ENCODE measurements at regions not wholly inside any gene's neighbourhood (a gene's known extent, or its start where the extent isn't known, plus 50 kb on each side); places are given as distances from the start of the nearest gene placed in this dataset.

DNA sequence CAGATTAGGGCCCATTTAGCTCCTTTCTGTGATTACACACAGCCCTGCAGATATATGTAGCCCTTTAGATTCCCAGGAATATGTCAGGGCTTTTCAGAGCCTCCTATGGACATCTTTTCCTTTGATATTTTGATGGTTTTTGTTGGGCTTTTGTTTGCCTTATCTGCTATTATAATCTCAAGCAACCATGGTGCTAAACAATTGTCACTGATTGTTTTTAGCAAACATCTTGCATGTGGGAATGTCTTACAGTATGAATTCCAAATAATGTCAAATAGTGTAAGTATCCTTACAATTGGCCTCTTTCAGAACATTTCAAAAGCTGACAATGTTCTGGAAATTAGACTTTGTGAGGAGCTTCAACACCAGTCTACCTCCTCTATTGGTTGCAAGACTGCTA is 333.6 kb upstream of the OPRM1 start:
- in situ Hi-C loops (cut with HindIII; ENCODE audit: low pct_unique_long_range_greater_than_20kb, low sequenced_read_pairs), result no loop called here
- DNase-seq (ENCODE audit: low read depth), result no peak

DNA sequence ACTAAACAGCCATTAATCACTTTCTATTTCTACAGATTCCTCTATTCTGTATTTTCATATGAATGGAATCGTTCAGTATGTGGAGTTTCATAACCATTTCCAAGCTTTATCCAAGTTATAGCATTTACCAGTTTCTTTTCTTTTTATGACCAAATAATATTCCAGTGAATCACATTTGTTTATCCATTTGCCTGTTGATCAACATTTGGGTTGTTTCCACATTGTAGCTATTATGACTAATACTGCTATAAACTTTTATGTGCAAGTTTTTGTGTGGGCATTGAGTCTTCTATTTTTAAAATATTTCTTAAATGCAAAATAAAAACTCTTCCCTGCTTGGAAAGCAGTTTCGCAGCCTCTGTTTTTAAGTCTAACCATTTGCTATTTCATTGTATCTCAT is 336.4 kb upstream of the OPRM1 start:
- in situ Hi-C loops (cut with HindIII; ENCODE audit: low pct_unique_long_range_greater_than_20kb, low sequenced_read_pairs), result no loop called here
- no peak for DNase-seq (ENCODE audit: low read depth)

DNA sequence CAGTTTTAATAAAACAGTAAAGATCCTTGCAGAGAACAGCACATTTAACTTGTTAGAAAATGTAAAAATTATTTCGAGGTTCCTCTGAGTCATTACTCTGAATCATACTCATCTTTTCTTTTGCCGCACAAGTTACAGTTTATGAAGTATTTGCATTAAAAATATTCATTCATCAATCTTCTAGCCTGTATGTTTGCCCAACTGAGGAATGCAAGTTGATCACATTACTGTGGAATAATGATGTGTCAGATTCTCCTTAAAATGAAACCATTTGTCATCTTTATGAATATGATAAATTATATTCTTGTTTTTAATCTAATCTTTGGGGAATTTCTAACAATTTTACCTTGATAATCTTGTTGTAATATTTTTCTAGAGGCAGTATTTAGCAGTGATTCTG is 340.4 kb upstream of the OPRM1 start:
- in situ Hi-C loops (cut with HindIII; ENCODE audit: low pct_unique_long_range_greater_than_20kb, low sequenced_read_pairs), result no loop called here
- no peak for DNase-seq (ENCODE audit: low read depth)

DNA sequence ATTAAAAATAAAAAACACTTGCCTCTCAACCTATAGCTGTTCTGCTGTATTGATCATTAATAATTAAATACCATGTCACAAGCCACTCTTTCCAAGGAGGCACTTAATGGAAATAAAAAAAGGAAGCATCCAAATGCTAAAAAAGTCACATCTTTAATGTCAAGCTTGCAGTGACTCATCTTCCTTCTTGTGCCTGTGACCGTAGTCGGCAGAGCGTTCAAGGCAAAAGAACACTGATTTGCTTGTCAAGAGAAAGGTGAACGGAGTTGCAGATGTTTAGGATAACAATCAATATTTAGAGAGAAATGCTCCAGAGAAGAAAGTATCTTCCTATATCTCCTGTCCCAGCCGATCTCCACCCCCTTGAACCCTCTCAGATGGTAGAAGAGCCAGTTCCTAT is 341.0 kb upstream of the OPRM1 start:
- in situ Hi-C loops (cut with HindIII; ENCODE audit: low pct_unique_long_range_greater_than_20kb, low sequenced_read_pairs), result no loop called here
- DNase-seq (ENCODE audit: low read depth), result peak; percentile 2

DNA sequence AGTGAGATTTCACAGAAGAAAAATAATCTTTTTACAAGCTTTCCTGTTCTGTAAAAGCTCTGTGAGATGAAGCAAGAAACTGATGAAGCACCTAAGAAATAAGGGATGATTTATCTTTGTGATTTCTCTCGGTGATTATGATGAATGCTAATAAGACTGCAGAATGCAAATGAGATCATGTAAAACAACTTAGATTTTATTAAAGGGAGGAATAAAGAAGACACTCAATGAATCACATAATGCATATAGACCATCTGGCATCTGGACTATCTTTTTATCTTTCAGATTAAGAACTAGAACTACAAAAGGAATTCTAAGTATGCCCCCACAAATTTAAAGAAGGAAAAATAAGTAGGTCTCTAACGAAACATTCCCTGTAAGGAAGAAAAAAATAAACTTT is 361.5 kb upstream of the OPRM1 start:
- in situ Hi-C loops (cut with HindIII; ENCODE audit: low pct_unique_long_range_greater_than_20kb, low sequenced_read_pairs), result no loop called here
- no peak for DNase-seq (ENCODE audit: low read depth)

DNA sequence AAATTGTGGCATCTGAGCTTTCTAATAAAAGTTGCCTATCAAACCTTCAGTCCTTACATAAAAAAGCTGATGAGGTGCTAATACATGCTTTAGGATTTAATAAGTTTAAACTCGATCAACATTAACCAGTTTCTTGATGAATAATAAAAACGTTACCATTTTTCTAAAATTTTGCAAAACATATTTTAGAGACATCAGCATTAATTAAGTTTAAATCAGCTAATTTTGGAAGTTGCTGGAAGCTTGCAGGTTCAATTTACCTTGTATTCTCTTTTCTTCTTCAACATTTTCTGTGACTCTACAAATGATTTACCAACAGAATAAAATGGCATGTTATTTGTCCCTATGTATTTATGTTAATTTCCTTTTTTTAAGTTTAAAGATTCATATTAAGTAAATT is 365.3 kb upstream of the OPRM1 start:
- no peak for DNase-seq (ENCODE audit: low read depth)
- in situ Hi-C loops (cut with HindIII; ENCODE audit: low pct_unique_long_range_greater_than_20kb, low sequenced_read_pairs), result no loop called here

DNA sequence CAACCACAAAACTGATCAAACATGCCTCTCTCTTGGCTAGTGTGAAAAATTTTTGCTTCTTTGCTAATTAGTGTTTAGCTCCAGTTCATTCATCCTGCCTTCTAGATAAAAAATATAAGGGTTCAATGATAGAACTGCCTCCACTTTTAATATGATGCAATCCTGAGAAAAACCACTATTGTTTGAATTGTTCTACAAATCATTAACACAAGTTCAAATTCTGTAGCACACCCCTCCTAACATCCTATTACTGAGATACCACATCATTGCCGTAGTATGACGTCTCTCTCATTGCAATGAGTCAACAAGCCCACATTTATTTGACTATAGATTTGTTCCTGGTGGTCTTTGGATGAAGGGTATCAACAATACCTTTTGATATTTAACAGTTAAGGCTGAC is 365.8 kb upstream of the OPRM1 start:
- peak; percentile 1 for DNase-seq (ENCODE audit: low read depth)

DNA sequence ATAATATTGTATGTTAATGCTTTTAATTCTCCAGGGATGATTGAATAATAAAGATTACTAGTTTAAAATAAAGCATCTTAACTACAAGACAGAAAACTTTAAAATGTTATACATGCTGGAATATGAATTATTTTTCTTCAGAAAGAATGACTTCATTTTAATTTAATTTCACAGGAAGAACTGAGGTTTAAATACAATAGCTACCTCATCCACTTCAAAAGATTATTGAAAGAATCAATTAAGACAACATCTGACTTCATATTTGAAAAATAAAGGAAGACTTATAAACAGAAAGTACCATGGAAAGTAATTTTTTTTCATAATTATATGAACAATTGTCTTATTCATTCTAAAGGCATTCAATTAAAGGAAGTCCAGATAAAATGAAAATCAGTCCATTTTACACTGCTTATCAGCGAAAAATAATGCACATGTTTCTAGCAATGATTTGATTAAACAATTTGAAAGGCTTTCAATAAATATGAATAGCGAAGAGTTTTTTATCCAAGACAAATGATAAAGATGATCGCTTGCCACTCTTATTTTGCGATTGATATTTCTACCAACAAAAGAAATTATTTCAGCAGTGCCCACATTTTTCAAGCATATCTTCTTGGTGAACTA is 368.5 kb upstream of the OPRM1 start:
- no peak for DNase-seq (ENCODE audit: low read depth)
- in situ Hi-C loops (cut with HindIII; ENCODE audit: low pct_unique_long_range_greater_than_20kb, low sequenced_read_pairs), result no loop called here

More for the DNA sequence above, 365.8 kb upstream of the OPRM1 start:
- in situ Hi-C loops (cut with HindIII; ENCODE audit: low pct_unique_long_range_greater_than_20kb, low sequenced_read_pairs), result no loop called here

DNA sequence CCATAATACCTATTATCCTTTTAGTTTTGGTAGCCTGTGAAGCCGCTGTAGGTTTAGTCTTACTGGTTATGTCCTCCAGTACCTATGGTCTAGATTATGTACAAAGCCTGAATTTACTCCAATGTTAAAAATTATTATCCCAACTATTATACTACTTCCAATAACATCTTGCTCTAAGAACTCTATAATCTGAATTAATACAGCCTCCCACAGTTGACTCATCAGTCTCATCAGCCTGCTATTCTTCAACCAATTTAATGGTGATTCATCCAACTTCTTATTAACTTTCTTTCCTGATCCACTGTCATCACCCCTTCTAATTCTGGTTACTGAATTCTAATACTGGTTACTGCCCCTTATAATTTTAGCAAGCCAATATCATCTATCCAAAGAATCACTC is 370.3 kb upstream of the OPRM1 start:
- in situ Hi-C loops (cut with HindIII; ENCODE audit: low pct_unique_long_range_greater_than_20kb, low sequenced_read_pairs), result no loop called here
- no peak for DNase-seq (ENCODE audit: low read depth)

DNA sequence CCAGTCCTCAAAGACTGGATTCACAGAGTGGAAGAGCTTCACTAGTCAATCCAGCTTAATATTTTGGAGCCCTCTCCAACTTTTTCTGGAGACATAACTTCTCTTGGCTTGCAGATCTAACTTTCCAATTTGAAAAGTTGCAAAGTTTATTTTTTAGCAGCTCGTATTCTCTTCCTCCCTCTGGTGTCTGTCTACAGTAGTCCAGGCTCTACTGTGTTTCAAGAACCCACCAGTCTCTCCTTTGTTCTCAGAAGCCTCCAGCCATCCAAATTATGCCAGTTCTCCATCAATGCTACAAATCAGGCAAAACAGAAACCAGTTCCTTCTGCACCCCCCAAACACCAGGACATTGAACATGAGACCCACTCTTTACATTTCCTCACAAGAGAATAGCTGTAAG is 376.1 kb upstream of the OPRM1 start:
- in situ Hi-C loops (cut with HindIII; ENCODE audit: low pct_unique_long_range_greater_than_20kb, low sequenced_read_pairs), result no loop called here
- DNase-seq (ENCODE audit: low read depth), result no peak

DNA sequence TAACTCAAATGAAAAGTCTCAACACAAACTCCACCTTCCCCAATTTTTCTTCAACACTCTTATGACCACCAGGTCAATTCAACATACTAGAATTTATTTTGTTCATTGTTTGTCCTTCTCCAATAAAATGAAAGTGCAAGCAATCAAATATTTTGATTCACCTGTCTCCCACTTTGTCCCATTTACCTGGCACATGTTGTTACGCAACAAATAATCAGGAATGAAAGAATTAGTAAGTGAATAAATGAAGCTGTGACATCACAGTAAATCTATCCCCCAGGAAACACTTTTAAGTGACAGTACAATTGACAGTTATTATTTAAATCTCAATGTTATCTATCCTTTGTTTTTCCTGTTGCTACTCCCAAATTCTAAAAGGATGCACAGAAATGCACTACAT is 393.7 kb upstream of the OPRM1 start:
- in situ Hi-C loops (cut with HindIII; ENCODE audit: low pct_unique_long_range_greater_than_20kb, low sequenced_read_pairs), result no loop called here
- DNase-seq (ENCODE audit: low read depth), result no peak

DNA sequence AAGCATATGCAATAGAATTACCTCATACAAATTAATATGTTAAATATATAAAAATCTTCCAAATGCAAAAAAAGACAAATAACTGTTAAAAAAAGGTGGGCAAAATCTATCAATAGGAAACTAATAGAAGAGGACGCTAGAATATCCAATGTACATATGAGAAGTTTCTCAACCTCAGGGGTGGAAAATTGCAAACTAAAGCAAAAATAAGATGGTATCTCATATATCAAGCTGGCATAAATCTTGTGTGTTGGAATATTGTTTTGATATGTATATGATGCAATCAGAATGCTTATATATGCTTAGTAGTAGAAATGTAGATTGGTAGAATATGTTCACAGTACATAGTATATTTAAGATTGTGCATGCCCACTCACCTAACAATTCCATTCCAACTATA is 395.0 kb upstream of the OPRM1 start:
- in situ Hi-C loops (cut with HindIII; ENCODE audit: low pct_unique_long_range_greater_than_20kb, low sequenced_read_pairs), result no loop called here
- no peak for DNase-seq (ENCODE audit: low read depth)

DNA sequence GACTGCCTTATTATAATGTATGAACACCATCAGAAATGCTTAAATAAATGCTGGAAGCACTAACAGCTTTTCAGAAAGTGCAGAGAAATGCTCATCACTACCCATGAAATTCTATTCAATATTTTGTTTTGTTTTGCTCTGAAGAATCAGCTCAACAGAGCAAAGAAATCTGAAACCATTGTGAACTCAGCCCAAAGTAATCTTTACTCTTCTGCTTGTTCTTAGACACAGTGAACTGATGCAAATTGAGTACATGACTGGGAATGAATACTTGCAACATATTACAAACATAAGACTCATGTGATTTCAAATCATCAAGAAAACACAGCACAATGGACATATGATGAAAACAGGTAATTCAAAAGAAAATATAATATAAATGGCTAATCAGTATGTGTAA is 404.6 kb upstream of the OPRM1 start:
- in situ Hi-C loops (cut with HindIII; ENCODE audit: low pct_unique_long_range_greater_than_20kb, low sequenced_read_pairs), result no loop called here
- no peak for DNase-seq (ENCODE audit: low read depth)

DNA sequence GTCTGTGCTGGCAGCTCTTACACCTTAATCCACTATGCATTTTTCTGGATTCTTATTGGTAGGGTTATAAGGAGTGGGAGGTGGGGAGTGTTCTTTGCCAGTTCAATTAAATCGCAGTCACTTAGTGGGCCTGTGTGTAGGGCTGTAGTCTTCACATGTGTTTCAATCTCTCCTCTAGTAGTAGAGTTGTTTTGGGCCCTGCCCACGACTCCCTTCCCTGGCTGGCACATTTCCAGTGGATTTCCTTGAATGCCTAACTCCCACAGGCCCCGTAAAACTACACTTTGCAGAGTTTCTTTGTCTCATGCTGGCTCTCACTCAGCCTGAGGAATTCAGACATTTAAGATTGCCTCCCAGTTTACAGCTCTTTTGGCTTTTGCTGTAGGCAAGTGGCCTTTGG is 414.0 kb upstream of the OPRM1 start:
- no peak for DNase-seq (ENCODE audit: low read depth)
- in situ Hi-C loops (cut with HindIII; ENCODE audit: low pct_unique_long_range_greater_than_20kb, low sequenced_read_pairs), result no loop called here

DNA sequence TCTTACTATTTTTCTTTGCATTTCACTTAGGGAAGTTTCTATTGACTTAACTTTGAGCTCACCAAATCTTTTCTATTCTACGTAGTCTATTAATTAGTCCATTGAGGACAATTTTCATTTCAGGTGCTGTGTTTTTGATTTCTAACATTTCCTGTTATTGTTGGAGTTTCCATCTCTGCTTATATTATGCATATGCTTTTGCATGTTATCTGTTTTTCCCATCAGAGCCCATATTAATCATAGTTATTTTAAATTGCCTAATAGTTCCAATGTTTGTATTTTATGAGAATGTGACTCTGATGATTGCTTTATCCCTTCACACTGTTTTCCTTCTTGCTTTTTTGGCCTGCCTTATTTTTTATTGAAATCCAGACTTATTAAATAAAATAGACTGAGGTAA is 414.5 kb upstream of the OPRM1 start:
- DNase-seq (ENCODE audit: low read depth), result no peak
- in situ Hi-C loops (cut with HindIII; ENCODE audit: low pct_unique_long_range_greater_than_20kb, low sequenced_read_pairs), result no loop called here

DNA sequence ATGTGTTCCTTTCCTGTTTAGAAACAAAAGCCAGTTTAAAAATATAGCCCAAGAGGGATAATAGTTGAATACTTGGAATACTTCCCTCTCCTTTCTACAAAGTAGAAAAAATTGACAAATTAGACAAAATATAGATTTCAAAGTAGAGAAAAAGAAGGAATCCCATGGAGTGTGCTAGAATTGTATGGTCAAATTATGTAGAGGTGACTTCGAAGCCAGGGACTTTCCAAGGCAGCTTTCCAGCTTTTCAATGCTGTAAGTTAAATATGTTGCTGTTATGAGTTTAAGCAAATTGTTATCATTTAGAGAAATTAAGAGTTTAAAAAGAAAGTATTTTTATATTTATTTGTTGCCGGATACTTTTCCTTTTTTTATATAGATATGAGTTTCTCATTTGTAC is 415.5 kb upstream of the OPRM1 start:
- in situ Hi-C loops (cut with HindIII; ENCODE audit: low pct_unique_long_range_greater_than_20kb, low sequenced_read_pairs), result no loop called here
- DNase-seq (ENCODE audit: low read depth), result no peak

DNA sequence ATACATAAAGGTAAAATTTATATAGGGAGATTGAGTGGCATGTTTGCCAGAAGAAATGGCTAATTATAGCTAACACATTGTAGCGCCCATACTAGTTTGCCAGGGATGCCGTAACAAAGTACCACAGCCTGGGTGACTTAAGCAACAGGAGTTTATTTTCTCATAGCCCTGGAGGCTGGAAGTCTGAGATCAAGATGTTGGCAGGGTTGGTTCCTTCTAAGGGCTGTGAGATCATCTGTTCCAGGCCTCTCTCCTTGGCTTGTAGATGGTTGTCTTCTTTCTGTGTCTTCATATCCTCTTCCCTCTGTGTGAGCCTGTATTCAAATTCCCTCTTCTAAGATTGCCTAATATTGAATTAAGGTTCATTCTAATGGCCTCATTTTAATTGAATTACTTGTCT is 417.5 kb upstream of the OPRM1 start:
- in situ Hi-C loops (cut with HindIII; ENCODE audit: low pct_unique_long_range_greater_than_20kb, low sequenced_read_pairs), result no loop called here
- DNase-seq (ENCODE audit: low read depth), result no peak

DNA sequence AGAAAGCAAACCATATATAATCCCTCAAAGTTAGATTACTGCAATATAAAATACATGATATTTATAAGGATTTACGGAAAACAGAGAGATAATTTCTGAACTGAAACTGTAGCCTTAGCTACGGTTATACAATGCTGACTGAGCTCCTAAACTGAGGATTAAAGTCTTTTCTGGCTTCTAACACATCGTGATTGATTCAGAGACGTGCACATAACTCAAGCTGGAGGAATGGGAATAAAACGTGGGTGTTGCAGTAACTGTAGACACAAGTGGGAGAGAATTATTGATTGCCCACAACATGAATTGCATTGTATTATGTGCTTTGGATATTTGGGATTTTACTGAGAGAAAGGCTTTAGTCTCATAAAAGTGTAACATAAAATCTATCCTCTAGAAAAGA is 418.0 kb upstream of the OPRM1 start:
- in situ Hi-C loops (cut with HindIII; ENCODE audit: low pct_unique_long_range_greater_than_20kb, low sequenced_read_pairs), result no loop called here
- no peak for DNase-seq (ENCODE audit: low read depth)

DNA sequence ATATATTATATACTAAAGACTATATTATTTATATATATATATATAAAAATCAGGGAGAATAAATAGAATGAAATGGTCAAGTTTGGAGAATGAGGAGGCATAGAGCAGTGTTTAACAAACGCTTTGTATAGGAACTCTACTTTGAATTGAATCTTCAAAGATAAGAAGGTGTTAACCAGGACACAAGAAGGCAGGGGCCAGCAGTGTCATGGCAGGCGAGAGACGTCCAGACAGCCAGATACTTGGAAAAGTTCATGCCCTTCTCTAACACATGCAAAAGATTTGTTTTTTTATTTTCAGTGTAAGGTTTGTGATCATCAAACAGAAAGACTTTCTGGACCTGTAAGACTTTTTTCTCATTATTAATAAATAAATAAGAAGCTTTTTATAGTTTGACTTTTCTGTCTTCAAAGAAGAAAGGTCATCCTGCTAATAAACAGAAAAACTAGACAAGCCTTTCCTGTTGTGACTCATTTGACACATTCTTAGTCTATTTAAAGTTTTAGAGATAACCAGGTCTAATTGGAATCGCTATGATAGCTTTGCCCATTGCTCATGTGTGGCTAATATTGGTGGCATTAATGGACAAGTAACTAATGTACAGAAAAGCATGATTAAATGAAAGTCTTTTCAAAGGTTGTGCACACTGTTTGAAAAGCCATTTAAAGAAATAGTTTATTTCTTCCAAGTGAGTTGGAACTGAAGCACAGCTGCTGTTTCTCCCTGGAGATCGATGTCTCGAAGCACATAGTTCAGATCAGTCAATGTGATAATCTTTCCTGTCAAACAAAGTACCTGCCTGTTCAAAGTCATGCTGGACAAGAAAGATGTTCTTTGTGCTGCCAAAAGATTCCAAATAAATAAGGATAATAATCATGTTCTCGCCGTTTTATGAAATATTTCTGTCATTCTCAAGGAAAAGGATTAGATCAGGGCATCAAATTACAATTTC is 420.4 kb upstream of the OPRM1 start:
- no peak for DNase-seq (ENCODE audit: low read depth)

DNA sequence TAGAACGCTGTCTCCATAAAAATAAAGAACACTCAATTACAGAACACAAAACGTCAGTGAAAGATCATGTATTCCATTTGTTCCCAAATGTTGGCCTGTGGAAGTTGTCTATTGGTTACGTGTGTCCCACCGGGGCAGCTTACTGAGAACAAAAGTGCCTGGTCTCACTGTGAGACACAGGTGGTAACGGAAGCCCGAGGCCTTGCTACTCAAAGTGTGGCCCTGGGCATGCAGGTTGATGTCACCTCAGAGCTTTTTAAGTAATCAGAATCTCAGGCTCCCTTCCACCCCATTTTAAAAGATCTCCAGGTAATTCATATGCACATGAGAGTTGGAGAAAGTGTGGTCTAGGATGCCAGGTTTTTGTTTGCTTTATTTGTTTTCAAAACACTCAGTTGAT is 422.5 kb upstream of the OPRM1 start:
- in situ Hi-C loops (cut with HindIII; ENCODE audit: low pct_unique_long_range_greater_than_20kb, low sequenced_read_pairs), result no loop called here
- no peak for DNase-seq (ENCODE audit: low read depth)

More for the DNA sequence above, 420.4 kb upstream of the OPRM1 start:
- in situ Hi-C loops (cut with HindIII; ENCODE audit: low pct_unique_long_range_greater_than_20kb, low sequenced_read_pairs), result no loop called here

All from Caki2 (cell line).